ENCODE measurements at regions not wholly inside any gene's neighbourhood (a gene's known extent, or its start where the extent isn't known, plus 50 kb on each side); places are given as distances from the start of the nearest gene placed in this dataset.

- Mint-ChIP-seq H3K27ac (no peak overlapping the region), H3K4me3 (ENCODE audit: low read depth) (no peak overlapping the region), H3K36me3 (ENCODE audit: insufficient read depth) (no peaks in the 10 kb centered on the region), H3K4me1 (ENCODE audit: low read depth) (peaks cover 17% of the 10 kb centered on the region), H3K27me3 (peaks cover 4% of the 10 kb centered on the region), H3K9me3 (ENCODE audit: low read depth) (no peaks in the 10 kb centered on the region)
- DNase-seq (ENCODE audit: low spot score, unreplicated experiment): no peak
- TF ChIP-seq, protein P1, sequence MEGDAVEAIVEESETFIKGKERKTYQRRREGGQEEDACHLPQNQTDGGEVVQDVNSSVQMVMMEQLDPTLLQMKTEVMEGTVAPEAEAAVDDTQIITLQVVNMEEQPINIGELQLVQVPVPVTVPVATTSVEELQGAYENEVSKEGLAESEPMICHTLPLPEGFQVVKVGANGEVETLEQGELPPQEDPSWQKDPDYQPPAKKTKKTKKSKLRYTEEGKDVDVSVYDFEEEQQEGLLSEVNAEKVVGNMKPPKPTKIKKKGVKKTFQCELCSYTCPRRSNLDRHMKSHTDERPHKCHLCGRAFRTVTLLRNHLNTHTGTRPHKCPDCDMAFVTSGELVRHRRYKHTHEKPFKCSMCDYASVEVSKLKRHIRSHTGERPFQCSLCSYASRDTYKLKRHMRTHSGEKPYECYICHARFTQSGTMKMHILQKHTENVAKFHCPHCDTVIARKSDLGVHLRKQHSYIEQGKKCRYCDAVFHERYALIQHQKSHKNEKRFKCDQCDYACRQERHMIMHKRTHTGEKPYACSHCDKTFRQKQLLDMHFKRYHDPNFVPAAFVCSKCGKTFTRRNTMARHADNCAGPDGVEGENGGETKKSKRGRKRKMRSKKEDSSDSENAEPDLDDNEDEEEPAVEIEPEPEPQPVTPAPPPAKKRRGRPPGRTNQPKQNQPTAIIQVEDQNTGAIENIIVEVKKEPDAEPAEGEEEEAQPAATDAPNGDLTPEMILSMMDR (IDR thresholded peaks at IDR 0.05; ENCODE audit: unreplicated experiment): no peak
Measured at GRCh38 chr12:93299262-93299846, 78.4 kb upstream of the NUDT4 start.

DNA sequence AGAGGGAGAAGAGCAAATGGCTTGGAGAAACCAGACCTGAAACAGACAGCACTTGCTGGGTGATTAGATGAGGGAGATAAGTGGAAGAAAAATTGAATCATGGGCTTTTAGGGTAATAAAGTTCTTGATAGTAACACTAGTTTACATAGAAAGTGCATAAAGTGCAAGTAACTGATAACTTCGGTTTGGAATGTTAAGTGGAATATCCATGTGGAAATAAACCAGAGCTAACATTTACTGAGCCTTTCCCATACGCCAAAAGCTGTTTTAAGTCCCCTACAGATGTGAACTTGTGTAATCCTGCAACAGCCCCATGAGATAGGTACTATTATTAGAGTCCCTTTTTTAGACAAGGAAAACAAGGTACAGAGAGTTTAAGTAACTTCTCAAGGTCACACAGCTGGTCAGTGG is 77.1 kb upstream of the NUDT4 start:
- peaks cover 17% of the 10 kb centered on the region for H3K4me1 Mint-ChIP-seq (ENCODE audit: low read depth)
- no peak overlapping the region for H3K4me3 Mint-ChIP-seq (ENCODE audit: low read depth)
- peaks cover 4% of the 10 kb centered on the region for H3K27me3 Mint-ChIP-seq
- TF ChIP-seq, protein P1 (IDR thresholded peaks at IDR 0.05; ENCODE audit: unreplicated experiment): no peak
- no peak for DNase-seq (ENCODE audit: low spot score, unreplicated experiment)
- no peaks in the 10 kb centered on the region for H3K36me3 Mint-ChIP-seq (ENCODE audit: insufficient read depth)
- H3K27ac Mint-ChIP-seq: no peak overlapping the region
- H3K9me3 Mint-ChIP-seq (ENCODE audit: low read depth): no peaks in the 10 kb centered on the region

DNA sequence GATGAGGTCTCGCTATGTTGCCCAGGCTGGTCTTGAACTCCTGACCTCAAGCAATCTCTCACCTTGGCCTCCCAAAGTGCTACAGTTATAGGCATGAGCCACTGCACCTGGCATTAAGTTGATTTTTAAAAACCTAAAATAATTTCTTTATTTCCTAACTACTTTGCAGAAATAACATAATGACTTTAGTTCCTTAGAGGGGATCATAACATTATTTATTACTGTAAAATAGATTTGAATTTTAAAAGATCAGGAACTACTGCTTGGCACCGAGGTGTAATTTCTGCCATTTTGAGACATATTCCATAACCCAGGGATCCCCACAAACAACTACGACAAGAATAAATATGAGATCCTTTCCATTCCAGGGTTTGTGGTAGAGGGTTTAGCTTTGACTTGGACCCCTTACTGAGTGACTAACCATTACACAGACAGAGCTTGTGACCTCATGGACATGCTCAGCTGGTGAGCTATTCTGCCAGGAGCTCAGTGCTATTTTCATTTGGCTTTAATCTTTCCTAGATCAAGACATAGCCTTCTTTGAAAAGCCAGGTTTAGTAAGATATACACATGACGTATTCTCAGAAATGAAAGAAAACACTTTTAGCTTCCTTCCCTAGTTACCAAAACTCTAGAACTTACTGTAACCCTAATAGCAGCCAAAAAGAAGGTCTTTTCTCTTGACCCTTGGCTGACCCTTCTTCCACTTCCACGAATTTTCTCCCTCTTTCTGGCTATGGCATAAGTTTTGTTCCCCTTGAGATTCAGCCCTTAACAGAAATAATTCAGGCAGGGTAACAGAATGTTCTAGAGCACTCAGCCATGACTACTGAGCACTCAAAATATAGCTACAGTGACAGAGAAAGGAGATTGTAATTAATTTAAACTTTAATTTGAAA is 75.1 kb upstream of the NUDT4 start:
- Mint-ChIP-seq H3K27me3 (no peaks in the 10 kb centered on the region), H3K4me3 (ENCODE audit: low read depth) (no peak overlapping the region), H3K27ac (no peak overlapping the region), H3K4me1 (ENCODE audit: low read depth) (peaks cover 14% of the 10 kb centered on the region), H3K36me3 (ENCODE audit: insufficient read depth) (peaks cover 6% of the 10 kb centered on the region), H3K9me3 (ENCODE audit: low read depth) (peaks cover 8% of the 10 kb centered on the region)
- DNase-seq (ENCODE audit: low spot score, unreplicated experiment): no peak
- TF ChIP-seq, protein P1 (IDR thresholded peaks at IDR 0.05; ENCODE audit: unreplicated experiment): no peak

- DNase-seq (ENCODE audit: low spot score, unreplicated experiment): no peak
- TF ChIP-seq, protein P1 (IDR thresholded peaks at IDR 0.05; ENCODE audit: unreplicated experiment): no peak
- H3K4me3 Mint-ChIP-seq (ENCODE audit: low read depth): no peak overlapping the region
- H3K27ac Mint-ChIP-seq: no peak overlapping the region
- peaks cover 8% of the 10 kb centered on the region for H3K9me3 Mint-ChIP-seq (ENCODE audit: low read depth)
- H3K4me1 Mint-ChIP-seq (ENCODE audit: low read depth): peaks cover 4% of the 10 kb centered on the region
- H3K36me3 Mint-ChIP-seq (ENCODE audit: insufficient read depth): peaks cover 6% of the 10 kb centered on the region
- H3K27me3 Mint-ChIP-seq: peaks cover 3% of the 10 kb centered on the region
Measured at GRCh38 chr12:93306636-93307035, 71.1 kb upstream of the NUDT4 start.

DNA sequence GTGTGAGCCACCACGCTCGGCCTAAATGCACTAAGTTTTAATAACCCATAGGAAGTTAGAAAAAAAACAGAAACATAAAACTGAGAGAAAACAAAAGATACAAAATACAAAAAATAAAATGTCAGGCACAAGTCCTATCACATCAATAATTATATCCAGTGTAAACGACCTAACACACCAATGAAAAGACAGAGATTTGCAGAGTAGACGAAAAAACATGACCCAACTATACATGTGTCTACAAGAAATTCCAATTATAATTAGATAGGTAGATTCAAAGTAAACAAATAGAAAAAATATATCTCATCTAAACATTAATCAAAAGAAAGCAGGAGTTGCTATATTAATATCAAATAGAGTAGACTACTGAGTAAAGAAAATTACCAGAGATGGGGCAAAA is 69.4 kb upstream of the NUDT4 start:
- TF ChIP-seq, protein P1 (IDR thresholded peaks at IDR 0.05; ENCODE audit: unreplicated experiment): no peak
- peaks cover 8% of the 10 kb centered on the region for H3K9me3 Mint-ChIP-seq (ENCODE audit: low read depth)
- H3K27ac Mint-ChIP-seq: no peak overlapping the region
- no peak for DNase-seq (ENCODE audit: low spot score, unreplicated experiment)
- no peak overlapping the region for H3K4me3 Mint-ChIP-seq (ENCODE audit: low read depth)
- H3K4me1 Mint-ChIP-seq (ENCODE audit: low read depth): peaks cover 4% of the 10 kb centered on the region
- H3K27me3 Mint-ChIP-seq: peaks cover 14% of the 10 kb centered on the region
- peaks cover 6% of the 10 kb centered on the region for H3K36me3 Mint-ChIP-seq (ENCODE audit: insufficient read depth)

Data from progenitor cell of endocrine pancreas (in vitro differentiated cells).